SKM-1 treated with dmso at 0.1 percent for 144 hours (cell line): ENCODE measurements at regions not wholly inside any gene's neighbourhood (a gene's known extent, or its start where the extent isn't known, plus 50 kb on each side); places are given as distances from the start of the nearest gene placed in this dataset.

ENCODE experiments used
- DNase-seq: peaks from one replicate; lab custom pipeline; 2025; ENCODE audit not compliant: unreplicated experiment; lab: John Stamatoyannopoulos, UW

- no peak for DNase-seq
Measured at GRCh38 chr6:97790926-97791590, 508.0 kb upstream of the MMS22L start.

- DNase-seq, result no peak
Measured at GRCh38 chr6:97805596-97805995, 522.6 kb upstream of the MMS22L start.

GRCh38 chr6:97812940-97813339 is 529.9 kb upstream of the MMS22L start:
- DNase-seq, result no peak

GRCh38 chr6:97813889-97814567 is 531.0 kb upstream of the MMS22L start:
- no peak for DNase-seq

GRCh38 chr6:97815301-97815812 is 532.3 kb upstream of the MMS22L start:
- no peak for DNase-seq

GRCh38 chr6:97816526-97816925 is 533.5 kb upstream of the MMS22L start:
- DNase-seq, result no peak

GRCh38 chr6:97819710-97820109 is 536.7 kb upstream of the MMS22L start:
- no peak for DNase-seq

GRCh38 chr6:97820400-97820799 is 537.4 kb upstream of the MMS22L start:
- DNase-seq, result no peak

GRCh38 chr6:97822632-97823031 is 539.6 kb upstream of the MMS22L start:
- DNase-seq, result no peak

- no peak for DNase-seq
Measured at GRCh38 chr6:97841763-97842162, 558.7 kb upstream of the MMS22L start.

- DNase-seq, result no peak
Measured at GRCh38 chr6:97842521-97842920, 559.5 kb upstream of the MMS22L start.

- no peak for DNase-seq
Measured at GRCh38 chr6:97849390-97849789, 566.4 kb upstream of the MMS22L start.

- DNase-seq, result no peak
Measured at GRCh38 chr6:97850458-97851212, 567.6 kb upstream of the MMS22L start.

- no peak for DNase-seq
Measured at GRCh38 chr6:97863697-97864096, 580.7 kb upstream of the MMS22L start.

GRCh38 chr6:97864366-97864765 is 581.4 kb upstream of the MMS22L start:
- DNase-seq, result no peak

GRCh38 chr6:97864826-97865225 is 581.8 kb upstream of the MMS22L start:
- no peak for DNase-seq

GRCh38 chr6:97865612-97866011 is 582.6 kb upstream of the MMS22L start:
- DNase-seq, result no peak

- no peak for DNase-seq
Measured at GRCh38 chr6:97866616-97867015, 583.6 kb upstream of the MMS22L start.

GRCh38 chr6:97867177-97867576 is 584.2 kb upstream of the MMS22L start:
- no peak for DNase-seq

- no peak for DNase-seq
Measured at GRCh38 chr6:97870273-97870672, 587.3 kb upstream of the MMS22L start.

GRCh38 chr6:97876711-97877110 is 593.7 kb upstream of the MMS22L start:
- DNase-seq, result no peak

- no peak for DNase-seq
Measured at GRCh38 chr6:97882755-97883154, 599.7 kb upstream of the MMS22L start.
